NCI-H2171 (cell line): ENCODE measurements at regions not wholly inside any gene's neighbourhood (a gene's known extent, or its start where the extent isn't known, plus 50 kb on each side); places are given as distances from the start of the nearest gene placed in this dataset.
"Not testable (repeated sequence)": the region's sequence is repeated elsewhere in the genome, so short reads cannot be mapped to it uniquely, and the experiment has no call there.

Experiments
- DNase-seq: peaks from one replicate; lab custom pipeline; 2025; lab: John Stamatoyannopoulos, UW

DNA sequence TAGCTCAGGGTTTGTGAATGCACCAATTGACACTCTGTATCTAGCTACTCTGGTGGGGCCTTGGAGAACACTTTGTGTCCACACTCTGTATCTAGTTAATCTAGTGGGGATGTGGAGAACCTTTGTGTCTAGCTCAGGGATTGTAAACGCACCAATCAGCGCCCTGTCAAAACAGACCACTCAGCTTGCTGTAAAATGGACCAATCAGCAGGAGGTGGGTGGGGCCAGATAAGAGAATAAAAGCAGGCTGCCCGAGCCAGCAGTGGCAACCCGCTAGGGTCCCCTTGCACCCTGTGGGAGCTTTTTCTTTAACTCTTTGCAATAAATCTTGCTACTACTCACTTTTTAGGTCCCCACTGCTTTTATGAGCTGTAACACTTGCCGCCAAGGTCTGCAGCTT is 115.6 kb upstream of the MBNL1 start:
- not testable (repeated sequence) for DNase-seq

DNA sequence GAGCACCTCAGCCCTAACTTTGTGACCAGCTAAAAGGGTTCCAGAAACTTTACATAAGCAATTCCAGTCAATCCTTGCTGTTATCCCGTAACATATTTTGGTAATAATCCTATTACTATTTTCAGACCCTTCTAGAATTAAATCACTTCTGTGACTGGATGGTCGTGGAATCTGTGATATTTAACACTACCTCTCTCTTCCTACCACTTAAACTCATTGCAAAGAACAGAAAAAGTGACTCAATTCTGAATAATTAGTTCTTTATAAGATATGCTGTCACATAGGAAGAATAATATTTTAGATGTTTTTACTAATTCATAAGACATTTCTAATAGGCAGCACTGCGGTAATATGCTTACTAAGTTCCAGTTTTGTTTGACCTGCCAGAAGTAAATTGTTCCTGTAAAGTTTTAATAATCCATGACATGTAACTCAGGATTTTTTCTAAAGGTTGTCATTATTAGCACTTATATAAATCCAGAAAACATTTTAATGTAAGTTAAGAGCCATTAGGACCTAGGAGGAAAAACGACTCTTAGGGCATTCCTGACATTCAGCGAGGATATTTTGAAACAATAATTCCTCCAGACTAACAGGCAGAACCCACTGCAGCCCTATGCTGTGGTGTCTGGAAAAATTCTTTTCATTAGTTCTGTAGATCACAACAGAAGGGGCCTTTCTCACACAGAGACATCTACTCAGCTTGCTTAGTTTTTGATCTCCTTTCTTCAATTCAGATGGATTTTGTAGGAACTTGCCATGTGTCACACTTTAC is 113.3 kb upstream of the MBNL1 start:
- no peak for DNase-seq

- DNase-seq, result no peak
Measured at GRCh38 chr3:152156880-152157279, 111.8 kb upstream of the MBNL1 start.

DNA sequence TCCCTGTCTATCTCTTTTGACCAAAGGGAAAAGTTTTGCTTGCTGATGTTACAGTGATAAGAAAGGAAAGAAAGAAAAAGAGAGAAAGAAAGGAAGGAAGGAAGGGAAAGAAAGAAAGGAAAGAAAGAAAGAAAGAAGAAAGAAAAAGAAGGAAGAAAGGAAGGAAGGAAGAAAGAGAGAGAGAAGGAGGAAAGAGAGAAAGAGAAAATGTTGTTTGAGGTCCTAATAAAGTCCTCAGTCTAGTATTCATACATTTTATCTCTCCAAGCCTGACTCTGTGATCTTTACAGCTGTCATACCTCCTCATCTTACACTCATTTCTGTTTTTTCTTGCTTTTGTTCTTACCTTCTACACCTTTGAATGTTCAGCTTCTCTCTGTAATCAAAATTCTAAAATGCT is 111.4 kb upstream of the MBNL1 start:
- DNase-seq, result no peak

DNA sequence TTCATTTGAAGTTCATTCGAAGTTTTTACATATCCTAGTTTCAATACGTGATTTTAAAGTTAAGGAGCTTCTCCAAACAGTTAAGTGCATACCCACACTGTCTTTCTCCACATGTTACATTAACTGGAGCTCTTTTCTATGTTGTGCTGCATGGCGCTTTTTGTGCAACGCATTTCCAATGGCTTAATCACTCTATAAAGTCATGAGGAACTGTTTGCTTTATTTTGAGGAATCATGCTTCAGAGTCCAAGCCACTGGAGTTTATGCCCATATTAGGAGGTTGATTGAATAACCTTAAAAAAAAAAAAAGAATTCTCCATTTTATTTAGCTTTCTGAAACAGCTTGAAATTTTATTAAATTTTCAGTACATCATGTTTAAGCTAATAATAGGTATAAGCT is 109.4 kb upstream of the MBNL1 start:
- no peak for DNase-seq

GRCh38 chr3:152160350-152161011 is 108.2 kb upstream of the MBNL1 start:
- no peak for DNase-seq

DNA sequence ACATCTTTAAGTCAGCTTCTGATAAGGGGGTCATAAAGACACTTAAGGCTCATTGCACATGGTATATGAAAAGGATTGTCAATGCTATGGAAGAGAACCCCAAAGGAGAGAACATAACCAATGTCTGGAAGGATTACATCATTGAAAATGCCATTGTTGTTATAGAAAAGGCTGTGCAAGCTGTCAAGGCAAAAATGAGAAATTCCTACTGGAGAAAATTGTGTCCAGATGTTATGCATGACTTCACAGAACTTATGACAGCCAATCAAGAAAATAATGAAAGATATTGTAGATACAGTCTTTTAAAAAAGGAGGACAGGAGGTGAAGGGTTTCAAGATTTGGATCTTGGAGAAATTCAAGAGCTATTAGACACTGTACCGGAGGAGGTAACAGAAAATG is 96.3 kb upstream of the MBNL1 start:
- no peak for DNase-seq

- DNase-seq, result no peak
Measured at GRCh38 chr3:152173627-152174026, 95.1 kb upstream of the MBNL1 start.

GRCh38 chr3:152174876-152175527 is 93.7 kb upstream of the MBNL1 start:
- no peak for DNase-seq

- DNase-seq, result no peak
Measured at GRCh38 chr3:152175528-152175889, 93.2 kb upstream of the MBNL1 start.

- DNase-seq, result no peak
Measured at GRCh38 chr3:152176241-152176640, 92.5 kb upstream of the MBNL1 start.

- DNase-seq, result no peak
Measured at GRCh38 chr3:152176998-152177397, 91.7 kb upstream of the MBNL1 start.

DNA sequence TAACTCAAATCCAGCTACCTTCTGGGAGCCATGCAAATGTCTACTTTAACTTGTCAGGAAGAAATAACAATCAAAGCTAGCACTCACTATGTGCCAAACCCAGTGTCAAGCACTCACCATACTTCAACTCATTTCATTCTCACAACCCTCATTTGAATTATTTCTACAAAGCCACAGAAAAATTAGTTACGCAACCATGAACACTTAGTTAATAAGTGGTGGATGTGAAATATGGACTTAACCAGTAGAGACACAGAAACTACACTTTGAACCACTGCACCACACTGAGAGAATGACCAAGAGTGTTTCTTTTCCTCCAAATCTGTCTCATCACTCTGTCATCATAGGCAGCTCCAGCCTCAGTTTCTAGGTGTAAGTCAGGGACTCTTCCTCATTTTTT is 91.0 kb upstream of the MBNL1 start:
- no peak for DNase-seq

DNA sequence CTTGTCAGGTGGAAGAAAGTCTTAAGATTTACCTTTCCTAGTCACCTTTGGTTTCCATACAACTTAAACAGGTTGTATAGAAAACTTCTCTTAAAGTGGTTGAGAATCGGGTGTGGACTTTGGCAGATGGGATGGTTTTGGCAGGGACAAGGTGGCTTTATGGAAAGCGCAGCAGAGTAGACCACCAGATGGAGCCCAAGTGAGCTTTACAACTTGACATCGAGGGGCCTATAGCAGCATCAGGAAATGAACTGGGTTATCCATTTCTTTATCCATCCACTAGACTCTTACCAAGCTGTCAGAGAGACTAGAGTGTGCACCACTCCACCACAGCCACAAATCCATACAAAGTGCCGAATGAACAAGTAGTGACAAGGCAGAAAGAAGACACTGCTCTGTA is 85.3 kb upstream of the MBNL1 start:
- peak; percentile 35 for DNase-seq

- DNase-seq, result no peak
Measured at GRCh38 chr3:152184971-152185686, 83.6 kb upstream of the MBNL1 start.

- no peak for DNase-seq
Measured at GRCh38 chr3:152185891-152186630, 82.7 kb upstream of the MBNL1 start.

DNA sequence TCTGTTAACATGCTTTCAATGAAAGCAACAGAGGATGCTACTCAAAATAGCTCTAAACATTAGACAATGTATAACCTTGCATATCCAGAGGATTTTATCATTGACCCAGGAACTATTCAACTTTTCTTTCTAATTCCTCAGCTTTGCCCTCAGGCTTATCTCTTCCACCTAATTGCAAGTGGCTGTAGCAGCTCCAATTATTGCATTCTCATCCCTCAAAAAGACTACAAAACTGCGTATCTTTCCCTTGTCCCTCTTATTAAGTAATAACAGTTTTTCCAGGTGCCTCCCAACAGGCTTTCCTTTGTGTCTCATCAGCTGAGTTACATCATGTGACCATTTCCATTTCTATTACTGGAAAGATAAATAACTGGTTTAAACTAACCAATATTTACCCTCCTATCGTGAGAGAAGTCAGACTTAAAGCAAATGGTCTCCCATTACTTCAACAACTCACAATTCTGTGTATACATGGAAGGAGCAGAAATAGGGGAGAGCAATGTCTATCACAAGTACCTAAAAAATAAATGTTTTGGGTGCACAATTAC is 78.0 kb upstream of the MBNL1 start:
- DNase-seq, result no peak

GRCh38 chr3:152192050-152192449 is 76.7 kb upstream of the MBNL1 start:
- no peak for DNase-seq

- no peak for DNase-seq
Measured at GRCh38 chr3:152192936-152193672, 75.6 kb upstream of the MBNL1 start.

GRCh38 chr3:152193673-152194267 is 75.0 kb upstream of the MBNL1 start:
- no peak for DNase-seq

GRCh38 chr3:152195206-152195605 is 73.5 kb upstream of the MBNL1 start:
- no peak for DNase-seq
